ENCODE measurements at regions not wholly inside any gene's neighbourhood (a gene's known extent, or its start where the extent isn't known, plus 50 kb on each side); places are given as distances from the start of the nearest gene placed in this dataset.

DNA sequence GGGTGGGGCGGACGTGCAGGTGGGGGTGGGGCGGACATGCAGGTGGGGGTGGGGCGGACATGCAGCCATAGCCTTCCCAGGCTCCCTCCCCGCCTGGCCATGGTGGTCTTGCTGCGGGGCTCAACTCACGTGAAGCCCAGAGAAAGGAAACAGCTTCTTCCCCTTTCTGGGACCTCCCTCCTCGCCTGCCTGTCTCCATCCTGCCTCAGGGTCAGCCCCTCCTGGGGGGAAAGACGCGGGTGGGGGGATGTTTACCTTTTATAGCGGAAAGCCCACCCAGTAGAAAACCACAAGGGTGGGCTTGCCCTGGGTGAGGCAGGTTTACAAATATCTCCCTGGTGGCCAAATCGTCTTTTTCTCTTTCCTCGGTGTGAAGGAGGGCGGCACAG, 520.0 kb downstream of the GLRX3 start:
- intact Hi-C loops (cut with DNase I) = no loop called here
- Histone ChIP-seq H3K27me3 (no peaks in the 10 kb centered on the region), H3K4me1 (no peaks in the 10 kb centered on the region), H3K4me3 (no peak overlapping the region), H3K9me3 (no peaks in the 10 kb centered on the region), H3K27ac (no peak overlapping the region), H3K36me3 (no peaks in the 10 kb centered on the region)
- no peak for DNase-seq
- 57% methylated on average over 3 of the region's 14 CpGs; no CpG with 5 or more reads in 1 of the 2 donors for WGBS, 2 donors
- TF ChIP-seq, protein P1, sequence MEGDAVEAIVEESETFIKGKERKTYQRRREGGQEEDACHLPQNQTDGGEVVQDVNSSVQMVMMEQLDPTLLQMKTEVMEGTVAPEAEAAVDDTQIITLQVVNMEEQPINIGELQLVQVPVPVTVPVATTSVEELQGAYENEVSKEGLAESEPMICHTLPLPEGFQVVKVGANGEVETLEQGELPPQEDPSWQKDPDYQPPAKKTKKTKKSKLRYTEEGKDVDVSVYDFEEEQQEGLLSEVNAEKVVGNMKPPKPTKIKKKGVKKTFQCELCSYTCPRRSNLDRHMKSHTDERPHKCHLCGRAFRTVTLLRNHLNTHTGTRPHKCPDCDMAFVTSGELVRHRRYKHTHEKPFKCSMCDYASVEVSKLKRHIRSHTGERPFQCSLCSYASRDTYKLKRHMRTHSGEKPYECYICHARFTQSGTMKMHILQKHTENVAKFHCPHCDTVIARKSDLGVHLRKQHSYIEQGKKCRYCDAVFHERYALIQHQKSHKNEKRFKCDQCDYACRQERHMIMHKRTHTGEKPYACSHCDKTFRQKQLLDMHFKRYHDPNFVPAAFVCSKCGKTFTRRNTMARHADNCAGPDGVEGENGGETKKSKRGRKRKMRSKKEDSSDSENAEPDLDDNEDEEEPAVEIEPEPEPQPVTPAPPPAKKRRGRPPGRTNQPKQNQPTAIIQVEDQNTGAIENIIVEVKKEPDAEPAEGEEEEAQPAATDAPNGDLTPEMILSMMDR (IDR thresholded peaks at IDR 0.05) = no peak
- TF ChIP-seq POLR2A (IDR thresholded peaks at IDR 0.05) = no peak

DNA sequence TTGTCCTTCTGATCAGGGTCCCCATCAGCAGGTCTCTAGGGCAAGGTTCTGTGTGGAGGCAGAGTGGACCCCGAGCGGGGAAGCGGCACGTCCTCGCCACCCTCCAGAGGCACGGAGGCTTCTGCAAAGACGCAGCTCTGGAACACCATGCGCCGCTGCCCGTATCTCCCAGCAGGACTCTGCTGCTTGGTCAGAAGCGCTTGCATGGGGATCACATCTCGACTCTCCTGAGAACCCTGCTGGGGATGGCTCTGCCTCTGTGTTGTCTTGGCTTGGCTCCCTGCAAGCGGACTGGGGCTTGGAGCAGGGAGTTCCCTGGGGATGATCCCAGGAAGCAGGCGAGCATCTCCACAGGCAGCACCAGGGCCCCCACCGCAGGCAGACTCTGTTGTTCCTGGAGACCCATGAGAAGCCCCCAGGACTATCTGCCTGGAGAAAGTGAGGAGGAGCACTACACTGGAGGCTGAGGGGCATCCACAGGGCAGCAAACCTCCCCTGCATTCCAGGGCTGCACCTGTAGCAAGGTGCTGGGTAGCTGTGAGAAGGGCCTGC, 520.5 kb downstream of the GLRX3 start:
- no peaks in the 10 kb centered on the region for H3K36me3 ChIP-seq
- no peak for DNase-seq
- WGBS, 2 donors = 89 to 90% methylated on average over 4 to 9 of the region's 15 CpGs
- intact Hi-C loops (cut with DNase I) = no loop called here
- H3K4me1 ChIP-seq = no peaks in the 10 kb centered on the region
- H3K27me3 ChIP-seq = no peaks in the 10 kb centered on the region
- H3K4me3 ChIP-seq = no peak overlapping the region
- no peak overlapping the region for H3K27ac ChIP-seq
- no peaks in the 10 kb centered on the region for H3K9me3 ChIP-seq
- TF ChIP-seq POLR2A (IDR thresholded peaks at IDR 0.05) = no peak
- TF ChIP-seq, protein P1 (IDR thresholded peaks at IDR 0.05) = no peak

DNA sequence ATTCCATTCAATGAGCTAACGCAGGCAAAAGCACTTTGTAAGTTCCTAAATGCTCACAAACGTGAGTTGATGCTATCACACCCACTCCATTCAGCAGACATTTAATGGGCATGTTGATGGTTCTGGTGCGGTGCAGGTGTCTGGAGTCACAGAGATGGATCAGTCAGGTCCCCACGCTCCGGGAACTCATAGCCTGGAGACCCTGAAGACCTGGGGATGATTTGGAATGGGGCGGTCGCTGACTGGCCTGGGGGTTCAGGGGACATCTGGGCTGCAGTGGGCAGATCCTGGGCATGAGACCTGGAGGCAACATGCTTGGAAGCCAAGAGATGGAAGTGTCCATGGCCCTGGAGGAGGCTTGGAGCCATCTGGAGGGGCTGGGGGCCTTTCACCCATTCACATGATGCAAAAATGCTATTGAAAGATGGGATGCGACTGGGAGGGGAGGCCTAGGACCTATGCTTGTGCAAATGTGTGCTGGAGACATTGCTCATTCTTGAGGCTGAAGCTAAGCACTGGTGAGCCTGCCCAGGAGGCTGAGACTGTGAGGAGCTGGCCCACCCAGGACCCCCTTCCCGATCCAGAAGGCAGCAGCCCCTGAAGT, 522.6 kb downstream of the GLRX3 start:
- H3K9me3 ChIP-seq = no peaks in the 10 kb centered on the region
- DNase-seq = no peak
- no peaks in the 10 kb centered on the region for H3K4me1 ChIP-seq
- H3K27me3 ChIP-seq = no peaks in the 10 kb centered on the region
- 74 to 80% methylated on average over 6 to 8 of the region's 9 CpGs for WGBS, 2 donors
- no peak overlapping the region for H3K27ac ChIP-seq
- no peak for TF ChIP-seq POLR2A (IDR thresholded peaks at IDR 0.05)
- TF ChIP-seq, protein P1 (IDR thresholded peaks at IDR 0.05) = no peak
- H3K4me3 ChIP-seq = no peak overlapping the region
- H3K36me3 ChIP-seq = no peaks in the 10 kb centered on the region
- intact Hi-C loops (cut with DNase I) = no loop called here

DNA sequence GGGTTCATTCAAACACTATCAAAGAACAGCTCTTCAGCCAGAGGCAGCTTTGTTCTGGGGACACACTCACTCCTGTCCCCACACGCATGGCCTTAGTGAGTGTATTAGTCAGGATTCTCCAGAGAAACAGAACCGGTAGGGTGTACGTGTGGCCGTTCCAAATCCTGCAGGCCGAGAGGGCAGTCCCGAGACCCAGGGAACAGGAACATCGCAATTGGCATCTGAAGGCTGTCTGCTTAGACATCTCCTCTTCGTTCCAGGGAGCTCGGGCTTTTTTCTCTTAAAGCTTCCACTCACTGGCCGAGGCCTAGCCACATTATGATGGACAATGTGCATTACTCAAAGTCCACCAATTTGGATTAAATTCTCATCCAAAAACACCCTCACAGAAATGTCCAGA, 523.3 kb downstream of the GLRX3 start:
- H3K27me3 ChIP-seq = no peaks in the 10 kb centered on the region
- H3K4me1 ChIP-seq = no peaks in the 10 kb centered on the region
- H3K4me3 ChIP-seq = no peak overlapping the region
- no peak overlapping the region for H3K27ac ChIP-seq
- no peaks in the 10 kb centered on the region for H3K36me3 ChIP-seq
- no peak for DNase-seq
- no peaks in the 10 kb centered on the region for H3K9me3 ChIP-seq
- TF ChIP-seq, protein P1 (IDR thresholded peaks at IDR 0.05) = no peak
- TF ChIP-seq POLR2A (IDR thresholded peaks at IDR 0.05) = no peak
- intact Hi-C loops (cut with DNase I) = no loop called here
- WGBS, 2 donors = 50 to 84% methylated on average over 8 to 10 of the region's 10 CpGs

DNA sequence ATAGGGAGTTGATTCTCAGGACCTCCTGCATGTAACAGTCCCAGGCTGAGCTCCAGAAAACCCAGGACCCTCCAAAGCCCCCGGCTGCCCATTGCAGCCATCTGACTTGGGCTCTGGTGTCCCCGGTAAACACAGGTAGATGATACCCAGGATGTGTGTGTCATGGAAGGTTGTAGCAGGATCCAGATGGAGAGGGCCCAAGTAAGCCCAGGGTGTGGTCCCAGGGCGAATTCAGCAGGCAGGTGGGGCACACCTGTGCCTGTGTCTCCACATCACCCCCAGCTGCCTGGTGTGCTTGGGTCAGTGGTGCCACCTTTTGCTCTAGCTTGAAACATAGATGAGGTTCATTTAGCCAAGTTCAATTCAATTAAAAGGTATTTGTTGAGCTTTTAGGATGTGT, 524.1 kb downstream of the GLRX3 start:
- no peak for DNase-seq

More for the DNA sequence above, 524.1 kb downstream of the GLRX3 start:
- Histone ChIP-seq H3K27me3 (no peaks in the 10 kb centered on the region), H3K9me3 (no peaks in the 10 kb centered on the region), H3K4me1 (no peaks in the 10 kb centered on the region), H3K36me3 (no peaks in the 10 kb centered on the region), H3K4me3 (no peak overlapping the region), H3K27ac (no peak overlapping the region)
- intact Hi-C loops (cut with DNase I) = no loop called here
- no peak for TF ChIP-seq POLR2A (IDR thresholded peaks at IDR 0.05)
- TF ChIP-seq, protein P1 (IDR thresholded peaks at IDR 0.05) = no peak
- WGBS, 2 donors = 13 to 50% methylated on average over 1 to 2 of the region's 3 CpGs
